OCI-LY1 (cell line): ENCODE measurements at regions not wholly inside any gene's neighbourhood (a gene's known extent, or its start where the extent isn't known, plus 50 kb on each side); places are given as distances from the start of the nearest gene placed in this dataset.

Source experiments
- H2AFZ ChIP-seq: fragments of 200-600 bp; sonication (generic), shearing (Covaris generic); 2 replicates; pipeline ENCODE4 v1.6.0; 2014; ENCODE audit warnings: antibody characterized with exemption, mild to moderate bottlenecking, low read length
- H3F3A ChIP-seq: fragments of 200-600 bp; sonication (generic), shearing (Covaris generic); 2 replicates; pipeline ENCODE4 v1.6.0; 2014; ENCODE audit warnings: mild to moderate bottlenecking, antibody characterized with exemption, low read length, moderate library complexity; ENCODE audit not compliant: insufficient read depth
- H3K27ac ChIP-seq: fragments of 200-600 bp; sonication (generic); 2 replicates; pipeline ENCODE4 v1.5.1; 2014; ENCODE audit warnings: low read length, mixed run types, mild to moderate bottlenecking, low read depth; ENCODE audit not compliant: poor library complexity, severe bottlenecking
- H3K27me3 ChIP-seq: fragments of 200-600 bp; sonication (generic); 2 replicates; pipeline ENCODE4 v1.6.0; 2014; ENCODE audit warnings: antibody characterized with exemption, mild to moderate bottlenecking, low read length, moderate library complexity; ENCODE audit not compliant: insufficient read depth
- H3K36me3 ChIP-seq: fragments of 200-600 bp; sonication (generic); 2 replicates; pipeline ENCODE4 v1.6.1; 2014; ENCODE audit warnings: mild to moderate bottlenecking, antibody characterized with exemption, low read length, moderate library complexity, mixed read lengths; ENCODE audit not compliant: insufficient read depth
- H3K4me1 ChIP-seq: fragments of 200-600 bp; sonication (generic); 2 replicates; pipeline ENCODE4 v1.5.1; 2014; ENCODE audit warnings: mild to moderate bottlenecking, low read length, moderate library complexity; ENCODE audit not compliant: insufficient read depth, severe bottlenecking
- H3K4me2 ChIP-seq: fragments of 200-600 bp; sonication (generic), shearing (Covaris generic); 2 replicates; pipeline ENCODE4 v1.6.1; 2014; ENCODE audit warnings: low read length
- H3K4me3 ChIP-seq: fragments of 200-600 bp; sonication (generic); 2 replicates; pipeline ENCODE4 v1.5.1; 2014; ENCODE audit warnings: low read length, low read depth, mild to moderate bottlenecking, mixed read lengths; ENCODE audit not compliant: poor library complexity, severe bottlenecking
- H3K79me2 ChIP-seq: fragments of 200-600 bp; shearing (Covaris generic); 2 replicates; pipeline ENCODE4 v1.6.1; 2016; ENCODE audit warnings: mixed run types, low read length, mixed read lengths; ENCODE audit not compliant: insufficient read depth
- H3K9ac ChIP-seq: fragments of 200-600 bp; sonication (generic), shearing (Covaris generic); 2 replicates; pipeline ENCODE4 v1.6.1; 2014; ENCODE audit warnings: mild to moderate bottlenecking, low read length, mixed read lengths
- H3K9me2 ChIP-seq: fragments of 200-600 bp; sonication (generic), shearing (Covaris generic); 2 replicates; pipeline ENCODE4 v1.6.1; 2014; ENCODE audit warnings: low read depth, mild to moderate bottlenecking, low read length, mixed read lengths
- H3K9me3 ChIP-seq: fragments of 200-600 bp; shearing (Covaris generic); 2 replicates; pipeline ENCODE4 v1.6.1; 2014; ENCODE audit warnings: low read length, mixed read lengths
- H4K20me1 ChIP-seq: fragments of 200-600 bp; sonication (generic), shearing (Covaris generic); 2 replicates; pipeline ENCODE4 v1.6.0; 2016; ENCODE audit warnings: mild to moderate bottlenecking, low read length; ENCODE audit not compliant: insufficient read depth
- CTCF ChIP-seq: fragments of 200-600 bp; sonication (generic), shearing (Covaris generic); IDR thresholded peaks from 2 replicates; pipeline ENCODE4 v1.5.1; 2017; ENCODE audit warnings: mild to moderate bottlenecking, antibody characterized with exemption, low read length, moderate library complexity, mixed read lengths
- EZH2 ChIP-seq: fragments of 200-600 bp; sonication (generic), shearing (Covaris generic); IDR thresholded peaks from 2 replicates; pipeline ENCODE4 v1.8.0; 2017; ENCODE audit warnings: borderline replicate concordance, mixed run types, mild to moderate bottlenecking, antibody characterized with exemption, low read length, moderate library complexity, mixed read lengths

- Histone ChIP-seq H3K4me3 (no peak overlapping the region), H3K27ac (no peak overlapping the region), H3K36me3 (no peaks in the 10 kb centered on the region), H3F3A (no peaks in the 10 kb centered on the region), H3K4me1 (no peaks in the 10 kb centered on the region), H3K9me3 (no peaks in the 10 kb centered on the region), H3K9ac (no peak overlapping the region), H4K20me1 (no peaks in the 10 kb centered on the region), H2AFZ (no peak overlapping the region), H3K4me2 (no peak overlapping the region), H3K9me2 (no peaks in the 10 kb centered on the region), H3K27me3 (no peaks in the 10 kb centered on the region), H3K79me2 (no peaks in the 10 kb centered on the region)
- TF ChIP-seq CTCF = no peak
- no peak for TF ChIP-seq EZH2
Measured at GRCh38 chr3:102866845-102867244, 432.0 kb downstream of the ZPLD1 start.

DNA sequence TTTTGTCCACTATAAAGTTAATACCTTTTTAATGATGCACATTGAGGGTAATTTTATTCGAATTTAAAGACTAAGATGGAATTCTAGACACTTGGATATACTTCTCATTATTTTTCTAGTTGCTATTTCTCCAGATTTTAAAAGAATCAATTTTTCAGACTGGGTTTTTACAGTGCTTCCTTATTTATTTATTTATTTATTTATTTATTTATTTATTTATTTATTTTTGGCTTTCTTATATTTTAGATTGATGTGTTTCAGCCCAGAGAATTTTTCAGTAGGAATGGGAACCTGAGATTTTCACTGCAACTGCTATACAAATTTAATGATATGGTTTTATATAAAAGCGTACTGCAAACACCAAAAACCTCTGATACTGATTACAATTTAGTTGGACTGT is 448.7 kb downstream of the ZPLD1 start:
- Histone ChIP-seq H3K4me1 (no peaks in the 10 kb centered on the region), H3K27ac (no peak overlapping the region), H3K9me3 (no peaks in the 10 kb centered on the region), H3K9ac (no peak overlapping the region), H3K36me3 (no peaks in the 10 kb centered on the region), H3K4me3 (no peak overlapping the region), H3K9me2 (no peaks in the 10 kb centered on the region), H3K4me2 (no peak overlapping the region), H3F3A (no peaks in the 10 kb centered on the region), H2AFZ (no peak overlapping the region), H3K79me2 (no peaks in the 10 kb centered on the region), H4K20me1 (no peaks in the 10 kb centered on the region), H3K27me3 (no peaks in the 10 kb centered on the region)
- TF ChIP-seq EZH2 (no peak), CTCF (no peak)

GRCh38 chr3:102885289-102885688 is 450.5 kb downstream of the ZPLD1 start:
- Histone ChIP-seq H3K4me3 (no peak overlapping the region), H3F3A (no peaks in the 10 kb centered on the region), H3K36me3 (no peaks in the 10 kb centered on the region), H3K4me1 (no peaks in the 10 kb centered on the region), H3K4me2 (no peak overlapping the region), H4K20me1 (no peaks in the 10 kb centered on the region), H3K27me3 (no peaks in the 10 kb centered on the region), H3K9me2 (no peaks in the 10 kb centered on the region), H3K9me3 (no peaks in the 10 kb centered on the region), H3K9ac (no peak overlapping the region), H3K79me2 (no peaks in the 10 kb centered on the region), H2AFZ (no peak overlapping the region), H3K27ac (no peak overlapping the region)
- TF ChIP-seq CTCF = no peak
- TF ChIP-seq EZH2 = no peak
